ENCODE measurements at regions not wholly inside any gene's neighbourhood (a gene's known extent, or its start where the extent isn't known, plus 50 kb on each side); places are given as distances from the start of the nearest gene placed in this dataset.

DNA sequence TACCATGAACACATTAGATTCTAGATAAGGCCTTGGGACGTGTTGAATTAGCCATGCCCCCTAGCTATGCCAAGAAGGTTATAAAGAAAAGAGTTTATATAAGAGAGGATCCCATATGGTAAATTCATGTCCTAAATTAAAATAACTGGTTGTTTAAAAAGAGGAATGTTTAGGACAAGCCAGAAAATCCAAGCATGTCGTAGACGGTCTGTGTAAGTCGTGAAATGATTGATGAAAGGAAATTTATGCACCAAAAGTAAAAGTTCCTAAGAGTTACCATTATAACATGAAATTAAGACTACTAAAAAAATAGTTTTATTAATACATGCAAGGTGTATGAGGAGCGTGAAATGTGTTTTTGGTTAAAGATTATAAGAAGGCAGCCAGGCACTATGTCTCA lies 624.9 kb downstream of the ARL4A start:
- DNase-seq (ENCODE audit: low spot score) (peak; percentile 75), ATAC-seq (no peak)
- Histone ChIP-seq H3K4me1 (ENCODE audit: insufficient read depth) (no peaks in the 10 kb centered on the region), H3K27me3 (ENCODE audit: insufficient read depth) (no peaks in the 10 kb centered on the region), H3K27ac (ENCODE audit: low read depth) (no peak overlapping the region), H4K20me1 (replicated peaks; ENCODE audit: insufficient read depth) (no peaks in the 10 kb centered on the region), H3K79me2 (replicated peaks; ENCODE audit: insufficient read depth) (no peaks in the 10 kb centered on the region), H3K9me2 (ENCODE audit: insufficient read depth) (no peaks in the 10 kb centered on the region), H3F3A (replicated peaks; ENCODE audit: low read depth) (no peaks in the 10 kb centered on the region), H3K4me3 (no peak overlapping the region), H3K4me2 (no peak overlapping the region), H2AFZ (no peak overlapping the region), H3K36me3 (ENCODE audit: insufficient read depth) (peaks cover 24% of the 10 kb centered on the region)
- H3K27me3 Mint-ChIP-seq (ENCODE audit: insufficient read depth, low read depth, poor library complexity) = no peaks in the 10 kb centered on the region
- H3K27ac Mint-ChIP-seq = no peak overlapping the region
- no peak overlapping the region for H3K4me3 Mint-ChIP-seq
- H3K9me3 Mint-ChIP-seq = peaks cover 66% of the 10 kb centered on the region
- TF ChIP-seq EZH2phosphoT487 (IDR thresholded peaks at IDR 0.05; ENCODE audit: unreplicated experiment) = no peak
- TF ChIP-seq, protein P1, sequence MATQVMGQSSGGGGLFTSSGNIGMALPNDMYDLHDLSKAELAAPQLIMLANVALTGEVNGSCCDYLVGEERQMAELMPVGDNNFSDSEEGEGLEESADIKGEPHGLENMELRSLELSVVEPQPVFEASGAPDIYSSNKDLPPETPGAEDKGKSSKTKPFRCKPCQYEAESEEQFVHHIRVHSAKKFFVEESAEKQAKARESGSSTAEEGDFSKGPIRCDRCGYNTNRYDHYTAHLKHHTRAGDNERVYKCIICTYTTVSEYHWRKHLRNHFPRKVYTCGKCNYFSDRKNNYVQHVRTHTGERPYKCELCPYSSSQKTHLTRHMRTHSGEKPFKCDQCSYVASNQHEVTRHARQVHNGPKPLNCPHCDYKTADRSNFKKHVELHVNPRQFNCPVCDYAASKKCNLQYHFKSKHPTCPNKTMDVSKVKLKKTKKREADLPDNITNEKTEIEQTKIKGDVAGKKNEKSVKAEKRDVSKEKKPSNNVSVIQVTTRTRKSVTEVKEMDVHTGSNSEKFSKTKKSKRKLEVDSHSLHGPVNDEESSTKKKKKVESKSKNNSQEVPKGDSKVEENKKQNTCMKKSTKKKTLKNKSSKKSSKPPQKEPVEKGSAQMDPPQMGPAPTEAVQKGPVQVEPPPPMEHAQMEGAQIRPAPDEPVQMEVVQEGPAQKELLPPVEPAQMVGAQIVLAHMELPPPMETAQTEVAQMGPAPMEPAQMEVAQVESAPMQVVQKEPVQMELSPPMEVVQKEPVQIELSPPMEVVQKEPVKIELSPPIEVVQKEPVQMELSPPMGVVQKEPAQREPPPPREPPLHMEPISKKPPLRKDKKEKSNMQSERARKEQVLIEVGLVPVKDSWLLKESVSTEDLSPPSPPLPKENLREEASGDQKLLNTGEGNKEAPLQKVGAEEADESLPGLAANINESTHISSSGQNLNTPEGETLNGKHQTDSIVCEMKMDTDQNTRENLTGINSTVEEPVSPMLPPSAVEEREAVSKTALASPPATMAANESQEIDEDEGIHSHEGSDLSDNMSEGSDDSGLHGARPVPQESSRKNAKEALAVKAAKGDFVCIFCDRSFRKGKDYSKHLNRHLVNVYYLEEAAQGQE (IDR thresholded peaks at IDR 0.05; ENCODE audit: unreplicated experiment) = no peak
- TF ChIP-seq, protein P2, sequence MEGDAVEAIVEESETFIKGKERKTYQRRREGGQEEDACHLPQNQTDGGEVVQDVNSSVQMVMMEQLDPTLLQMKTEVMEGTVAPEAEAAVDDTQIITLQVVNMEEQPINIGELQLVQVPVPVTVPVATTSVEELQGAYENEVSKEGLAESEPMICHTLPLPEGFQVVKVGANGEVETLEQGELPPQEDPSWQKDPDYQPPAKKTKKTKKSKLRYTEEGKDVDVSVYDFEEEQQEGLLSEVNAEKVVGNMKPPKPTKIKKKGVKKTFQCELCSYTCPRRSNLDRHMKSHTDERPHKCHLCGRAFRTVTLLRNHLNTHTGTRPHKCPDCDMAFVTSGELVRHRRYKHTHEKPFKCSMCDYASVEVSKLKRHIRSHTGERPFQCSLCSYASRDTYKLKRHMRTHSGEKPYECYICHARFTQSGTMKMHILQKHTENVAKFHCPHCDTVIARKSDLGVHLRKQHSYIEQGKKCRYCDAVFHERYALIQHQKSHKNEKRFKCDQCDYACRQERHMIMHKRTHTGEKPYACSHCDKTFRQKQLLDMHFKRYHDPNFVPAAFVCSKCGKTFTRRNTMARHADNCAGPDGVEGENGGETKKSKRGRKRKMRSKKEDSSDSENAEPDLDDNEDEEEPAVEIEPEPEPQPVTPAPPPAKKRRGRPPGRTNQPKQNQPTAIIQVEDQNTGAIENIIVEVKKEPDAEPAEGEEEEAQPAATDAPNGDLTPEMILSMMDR (conservative IDR thresholded peaks at IDR 0.05; ENCODE audit: low read depth in 2 of 2) = no peak
- TF ChIP-seq STAT1 (IDR thresholded peaks at IDR 0.05; ENCODE audit: unreplicated experiment) = no peak
- TF ChIP-seq CREB1 (CRISPR knock-in tag; IDR thresholded peaks at IDR 0.05; ENCODE audit: low read depth) = no peak
- TF ChIP-seq, protein P3, sequence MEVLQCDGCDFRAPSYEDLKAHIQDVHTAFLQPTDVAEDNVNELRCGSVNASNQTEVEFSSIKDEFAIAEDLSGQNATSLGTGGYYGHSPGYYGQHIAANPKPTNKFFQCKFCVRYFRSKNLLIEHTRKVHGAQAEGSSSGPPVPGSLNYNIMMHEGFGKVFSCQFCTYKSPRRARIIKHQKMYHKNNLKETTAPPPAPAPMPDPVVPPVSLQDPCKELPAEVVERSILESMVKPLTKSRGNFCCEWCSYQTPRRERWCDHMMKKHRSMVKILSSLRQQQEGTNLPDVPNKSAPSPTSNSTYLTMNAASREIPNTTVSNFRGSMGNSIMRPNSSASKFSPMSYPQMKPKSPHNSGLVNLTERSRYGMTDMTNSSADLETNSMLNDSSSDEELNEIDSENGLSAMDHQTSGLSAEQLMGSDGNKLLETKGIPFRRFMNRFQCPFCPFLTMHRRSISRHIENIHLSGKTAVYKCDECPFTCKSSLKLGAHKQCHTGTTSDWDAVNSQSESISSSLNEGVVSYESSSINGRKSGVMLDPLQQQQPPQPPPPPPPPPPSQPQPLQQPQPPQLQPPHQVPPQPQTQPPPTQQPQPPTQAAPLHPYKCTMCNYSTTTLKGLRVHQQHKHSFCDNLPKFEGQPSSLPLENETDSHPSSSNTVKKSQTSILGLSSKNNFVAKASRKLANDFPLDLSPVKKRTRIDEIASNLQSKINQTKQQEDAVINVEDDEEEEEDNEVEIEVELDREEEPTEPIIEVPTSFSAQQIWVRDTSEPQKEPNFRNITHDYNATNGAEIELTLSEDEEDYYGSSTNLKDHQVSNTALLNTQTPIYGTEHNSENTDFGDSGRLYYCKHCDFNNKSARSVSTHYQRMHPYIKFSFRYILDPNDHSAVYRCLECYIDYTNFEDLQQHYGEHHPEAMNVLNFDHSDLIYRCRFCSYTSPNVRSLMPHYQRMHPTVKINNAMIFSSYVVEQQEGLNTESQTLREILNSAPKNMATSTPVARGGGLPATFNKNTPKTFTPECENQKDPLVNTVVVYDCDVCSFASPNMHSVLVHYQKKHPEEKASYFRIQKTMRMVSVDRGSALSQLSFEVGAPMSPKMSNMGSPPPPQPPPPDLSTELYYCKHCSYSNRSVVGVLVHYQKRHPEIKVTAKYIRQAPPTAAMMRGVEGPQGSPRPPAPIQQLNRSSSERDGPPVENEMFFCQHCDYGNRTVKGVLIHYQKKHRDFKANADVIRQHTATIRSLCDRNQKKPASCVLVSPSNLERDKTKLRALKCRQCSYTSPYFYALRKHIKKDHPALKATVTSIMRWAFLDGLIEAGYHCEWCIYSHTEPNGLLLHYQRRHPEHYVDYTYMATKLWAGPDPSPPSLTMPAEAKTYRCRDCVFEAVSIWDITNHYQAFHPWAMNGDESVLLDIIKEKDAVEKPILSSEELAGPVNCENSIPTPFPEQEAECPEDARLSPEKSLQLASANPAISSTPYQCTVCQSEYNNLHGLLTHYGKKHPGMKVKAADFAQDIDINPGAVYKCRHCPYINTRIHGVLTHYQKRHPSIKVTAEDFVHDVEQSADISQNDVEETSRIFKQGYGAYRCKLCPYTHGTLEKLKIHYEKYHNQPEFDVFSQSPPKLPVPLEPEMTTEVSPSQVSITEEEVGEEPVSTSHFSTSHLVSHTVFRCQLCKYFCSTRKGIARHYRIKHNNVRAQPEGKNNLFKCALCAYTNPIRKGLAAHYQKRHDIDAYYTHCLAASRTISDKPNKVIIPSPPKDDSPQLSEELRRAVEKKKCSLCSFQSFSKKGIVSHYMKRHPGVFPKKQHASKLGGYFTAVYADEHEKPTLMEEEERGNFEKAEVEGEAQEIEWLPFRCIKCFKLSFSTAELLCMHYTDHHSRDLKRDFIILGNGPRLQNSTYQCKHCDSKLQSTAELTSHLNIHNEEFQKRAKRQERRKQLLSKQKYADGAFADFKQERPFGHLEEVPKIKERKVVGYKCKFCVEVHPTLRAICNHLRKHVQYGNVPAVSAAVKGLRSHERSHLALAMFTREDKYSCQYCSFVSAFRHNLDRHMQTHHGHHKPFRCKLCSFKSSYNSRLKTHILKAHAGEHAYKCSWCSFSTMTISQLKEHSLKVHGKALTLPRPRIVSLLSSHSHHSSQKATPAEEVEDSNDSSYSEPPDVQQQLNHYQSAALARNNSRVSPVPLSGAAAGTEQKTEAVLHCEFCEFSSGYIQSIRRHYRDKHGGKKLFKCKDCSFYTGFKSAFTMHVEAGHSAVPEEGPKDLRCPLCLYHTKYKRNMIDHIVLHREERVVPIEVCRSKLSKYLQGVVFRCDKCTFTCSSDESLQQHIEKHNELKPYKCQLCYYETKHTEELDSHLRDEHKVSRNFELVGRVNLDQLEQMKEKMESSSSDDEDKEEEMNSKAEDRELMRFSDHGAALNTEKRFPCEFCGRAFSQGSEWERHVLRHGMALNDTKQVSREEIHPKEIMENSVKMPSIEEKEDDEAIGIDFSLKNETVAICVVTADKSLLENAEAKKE (CRISPR knock-in tag; IDR thresholded peaks at IDR 0.05) = no peak
- TF ChIP-seq ZNF331 (CRISPR knock-in tag; IDR thresholded peaks at IDR 0.05; ENCODE audit: low read depth) = no peak
- TF ChIP-seq JUNB (IDR thresholded peaks at IDR 0.05; ENCODE audit: unreplicated experiment) = no peak
- TF ChIP-seq, protein P4, sequence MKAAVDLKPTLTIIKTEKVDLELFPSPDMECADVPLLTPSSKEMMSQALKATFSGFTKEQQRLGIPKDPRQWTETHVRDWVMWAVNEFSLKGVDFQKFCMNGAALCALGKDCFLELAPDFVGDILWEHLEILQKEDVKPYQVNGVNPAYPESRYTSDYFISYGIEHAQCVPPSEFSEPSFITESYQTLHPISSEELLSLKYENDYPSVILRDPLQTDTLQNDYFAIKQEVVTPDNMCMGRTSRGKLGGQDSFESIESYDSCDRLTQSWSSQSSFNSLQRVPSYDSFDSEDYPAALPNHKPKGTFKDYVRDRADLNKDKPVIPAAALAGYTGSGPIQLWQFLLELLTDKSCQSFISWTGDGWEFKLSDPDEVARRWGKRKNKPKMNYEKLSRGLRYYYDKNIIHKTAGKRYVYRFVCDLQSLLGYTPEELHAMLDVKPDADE (IDR thresholded peaks at IDR 0.05) = no peak
- H3K4me1 Mint-ChIP-seq = peaks cover 4% of the 10 kb centered on the region
- peaks cover 52% of the 10 kb centered on the region for H3K36me3 Mint-ChIP-seq (ENCODE audit: low read depth)

Measured in GM23338 (cell line).